ENCODE measurements at regions not wholly inside any gene's neighbourhood (a gene's known extent, or its start where the extent isn't known, plus 50 kb on each side); places are given as distances from the start of the nearest gene placed in this dataset.

DNA sequence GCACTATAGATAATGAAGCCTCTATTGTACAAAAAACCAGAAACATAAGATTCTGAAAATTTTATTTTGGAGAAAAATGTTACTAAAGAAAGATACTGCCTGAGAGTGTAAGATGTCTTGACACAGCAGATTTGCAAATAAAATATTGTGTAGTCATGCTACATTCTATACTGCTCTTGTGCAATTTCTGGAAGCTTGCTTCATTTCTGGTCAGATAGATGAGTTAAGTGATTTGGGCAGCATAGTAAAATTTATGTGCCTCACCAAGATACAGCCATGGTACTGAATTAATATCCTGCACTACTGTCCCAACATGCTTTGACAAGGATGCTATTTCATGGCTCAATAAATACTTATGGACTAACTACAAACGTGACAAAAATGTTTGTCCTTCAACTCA, 55.1 kb upstream of the STARD13 start:
- Histone ChIP-seq H3K4me1 (ENCODE audit: control insufficient read depth, insufficient read depth, low read length) (no peaks in the 10 kb centered on the region), H3K9me3 (ENCODE audit: control insufficient read depth, insufficient read depth, low read depth, low read length) (no peaks in the 10 kb centered on the region), H3K4me3 (ENCODE audit: low read depth in 2 of 2, low read length in 2 of 2) (no peak overlapping the region), H3K36me3 (ENCODE audit: control insufficient read depth, insufficient read depth, low read length) (no peaks in the 10 kb centered on the region), H3K27ac (ENCODE audit: low read length) (no peak overlapping the region), H3K27me3 (ENCODE audit: control insufficient read depth, insufficient read depth, low read length) (no peaks in the 10 kb centered on the region)
- DNase-seq (ENCODE audit: low read depth, low spot score) (no peak), ATAC-seq (no peak)
- BruUV-seq (replicated peaks): no TSS peak
- in situ Hi-C loops (cut with HindIII; ENCODE audit: low pct_unique_long_range_greater_than_20kb, low sequenced_read_pairs): no loop called here
- intact Hi-C loops (cut with micrococcal nuclease; ENCODE audit: unreplicated experiment): no loop called here
- no peak for TF ChIP-seq TCF7L2 (IDR thresholded peaks at IDR 0.05; ENCODE audit: low read depth, low read length)
- TF ChIP-seq SIN3A (IDR thresholded peaks at IDR 0.05; ENCODE audit: borderline replicate concordance, insufficient read depth, low read depth, low read length): no peak
- TF ChIP-seq, protein P1, sequence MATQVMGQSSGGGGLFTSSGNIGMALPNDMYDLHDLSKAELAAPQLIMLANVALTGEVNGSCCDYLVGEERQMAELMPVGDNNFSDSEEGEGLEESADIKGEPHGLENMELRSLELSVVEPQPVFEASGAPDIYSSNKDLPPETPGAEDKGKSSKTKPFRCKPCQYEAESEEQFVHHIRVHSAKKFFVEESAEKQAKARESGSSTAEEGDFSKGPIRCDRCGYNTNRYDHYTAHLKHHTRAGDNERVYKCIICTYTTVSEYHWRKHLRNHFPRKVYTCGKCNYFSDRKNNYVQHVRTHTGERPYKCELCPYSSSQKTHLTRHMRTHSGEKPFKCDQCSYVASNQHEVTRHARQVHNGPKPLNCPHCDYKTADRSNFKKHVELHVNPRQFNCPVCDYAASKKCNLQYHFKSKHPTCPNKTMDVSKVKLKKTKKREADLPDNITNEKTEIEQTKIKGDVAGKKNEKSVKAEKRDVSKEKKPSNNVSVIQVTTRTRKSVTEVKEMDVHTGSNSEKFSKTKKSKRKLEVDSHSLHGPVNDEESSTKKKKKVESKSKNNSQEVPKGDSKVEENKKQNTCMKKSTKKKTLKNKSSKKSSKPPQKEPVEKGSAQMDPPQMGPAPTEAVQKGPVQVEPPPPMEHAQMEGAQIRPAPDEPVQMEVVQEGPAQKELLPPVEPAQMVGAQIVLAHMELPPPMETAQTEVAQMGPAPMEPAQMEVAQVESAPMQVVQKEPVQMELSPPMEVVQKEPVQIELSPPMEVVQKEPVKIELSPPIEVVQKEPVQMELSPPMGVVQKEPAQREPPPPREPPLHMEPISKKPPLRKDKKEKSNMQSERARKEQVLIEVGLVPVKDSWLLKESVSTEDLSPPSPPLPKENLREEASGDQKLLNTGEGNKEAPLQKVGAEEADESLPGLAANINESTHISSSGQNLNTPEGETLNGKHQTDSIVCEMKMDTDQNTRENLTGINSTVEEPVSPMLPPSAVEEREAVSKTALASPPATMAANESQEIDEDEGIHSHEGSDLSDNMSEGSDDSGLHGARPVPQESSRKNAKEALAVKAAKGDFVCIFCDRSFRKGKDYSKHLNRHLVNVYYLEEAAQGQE (IDR thresholded peaks at IDR 0.05; ENCODE audit: insufficient read depth in 1 of 2, low read depth in 2 of 2, low read length in 1 of 2): no peak
- no peak for TF ChIP-seq POLR2AphosphoS5 (IDR thresholded peaks at IDR 0.05; ENCODE audit: low read depth, low read length)
- TF ChIP-seq, protein P2, sequence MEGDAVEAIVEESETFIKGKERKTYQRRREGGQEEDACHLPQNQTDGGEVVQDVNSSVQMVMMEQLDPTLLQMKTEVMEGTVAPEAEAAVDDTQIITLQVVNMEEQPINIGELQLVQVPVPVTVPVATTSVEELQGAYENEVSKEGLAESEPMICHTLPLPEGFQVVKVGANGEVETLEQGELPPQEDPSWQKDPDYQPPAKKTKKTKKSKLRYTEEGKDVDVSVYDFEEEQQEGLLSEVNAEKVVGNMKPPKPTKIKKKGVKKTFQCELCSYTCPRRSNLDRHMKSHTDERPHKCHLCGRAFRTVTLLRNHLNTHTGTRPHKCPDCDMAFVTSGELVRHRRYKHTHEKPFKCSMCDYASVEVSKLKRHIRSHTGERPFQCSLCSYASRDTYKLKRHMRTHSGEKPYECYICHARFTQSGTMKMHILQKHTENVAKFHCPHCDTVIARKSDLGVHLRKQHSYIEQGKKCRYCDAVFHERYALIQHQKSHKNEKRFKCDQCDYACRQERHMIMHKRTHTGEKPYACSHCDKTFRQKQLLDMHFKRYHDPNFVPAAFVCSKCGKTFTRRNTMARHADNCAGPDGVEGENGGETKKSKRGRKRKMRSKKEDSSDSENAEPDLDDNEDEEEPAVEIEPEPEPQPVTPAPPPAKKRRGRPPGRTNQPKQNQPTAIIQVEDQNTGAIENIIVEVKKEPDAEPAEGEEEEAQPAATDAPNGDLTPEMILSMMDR (IDR thresholded peaks at IDR 0.05): no peak
- ChIA-PET POLR2A (no interaction called here), CTCF (no interaction called here)

DNA sequence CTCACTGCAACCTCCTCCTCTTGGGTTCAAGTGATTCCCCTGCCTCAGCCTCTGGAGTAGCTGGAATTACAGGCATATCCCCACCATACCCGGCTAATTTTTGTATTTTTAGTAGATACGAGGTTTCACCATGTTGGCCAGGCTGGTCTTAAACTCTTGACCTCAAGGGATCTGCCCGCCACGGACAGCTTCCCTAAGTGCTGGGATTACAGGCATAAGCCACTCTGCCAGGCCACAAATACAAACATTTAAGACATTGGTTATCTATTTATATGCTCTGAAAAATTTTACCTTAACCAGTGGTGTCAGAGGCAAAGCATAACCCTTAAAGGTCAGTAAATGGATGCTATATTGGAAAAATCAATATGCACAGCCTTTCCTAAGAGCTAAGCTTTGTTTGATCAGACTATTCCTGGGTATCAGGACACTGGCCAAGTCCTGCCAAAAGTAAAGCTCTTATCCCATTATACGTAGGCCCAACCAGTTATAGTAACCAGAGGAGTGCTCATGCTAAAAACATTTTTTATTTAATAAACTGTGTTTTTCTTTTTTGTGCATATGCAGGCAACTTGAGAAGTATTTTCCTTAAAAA, 56.4 kb upstream of the STARD13 start:
- in situ Hi-C loops (cut with HindIII; ENCODE audit: low pct_unique_long_range_greater_than_20kb, low sequenced_read_pairs): no loop called here
- Histone ChIP-seq H3K36me3 (ENCODE audit: control insufficient read depth, insufficient read depth, low read length) (no peaks in the 10 kb centered on the region), H3K4me1 (ENCODE audit: control insufficient read depth, insufficient read depth, low read length) (no peaks in the 10 kb centered on the region), H3K4me3 (ENCODE audit: low read depth in 2 of 2, low read length in 2 of 2) (no peak overlapping the region), H3K27ac (ENCODE audit: low read length) (no peak overlapping the region), H3K27me3 (ENCODE audit: control insufficient read depth, insufficient read depth, low read length) (no peaks in the 10 kb centered on the region), H3K9me3 (ENCODE audit: control insufficient read depth, insufficient read depth, low read depth, low read length) (no peaks in the 10 kb centered on the region)
- CTCF ChIA-PET: no interaction called here
- intact Hi-C loops (cut with micrococcal nuclease; ENCODE audit: unreplicated experiment): no loop called here
- no TSS peak for BruUV-seq (replicated peaks)
- POLR2A ChIA-PET: no interaction called here
- no peak for ATAC-seq
- TF ChIP-seq TCF7L2 (IDR thresholded peaks at IDR 0.05; ENCODE audit: low read depth, low read length): no peak
- no peak for TF ChIP-seq SIN3A (IDR thresholded peaks at IDR 0.05; ENCODE audit: borderline replicate concordance, insufficient read depth, low read depth, low read length)
- TF ChIP-seq POLR2AphosphoS5 (IDR thresholded peaks at IDR 0.05; ENCODE audit: low read depth, low read length): no peak
- TF ChIP-seq, protein P1 (IDR thresholded peaks at IDR 0.05; ENCODE audit: insufficient read depth in 1 of 2, low read depth in 2 of 2, low read length in 1 of 2): no peak
- DNase-seq (ENCODE audit: low read depth, low spot score): no peak

Data from Panc1 (cell line).